Sciatic nerve (tissue), 2 donors: ENCODE measurements at regions not wholly inside any gene's neighbourhood (a gene's known extent, or its start where the extent isn't known, plus 50 kb on each side); places are given as distances from the start of the nearest gene placed in this dataset.
"Not testable (repeated sequence)": the region's sequence is repeated elsewhere in the genome, so short reads cannot be mapped to it uniquely, and the experiment has no call there.

Source experiments
- ATAC-seq: fragments of 200-7000 bp; cut with Tn5 transposase; one replicate; pipeline ENCODE4 v1.9.1; 2020; ENCODE audit warnings: mild to moderate bottlenecking, moderate library complexity
- DNase-seq: peaks from one replicate; pipeline ENCODE4 v3.0.0-alpha.2; 2020; ENCODE audit warnings: low spot score
- intact Hi-C: fragments of 100-400 bp; cut with DNase I; formaldehyde crosslinking; loops from one replicate; pipeline ENCODE4 v1.14.2; 2022
- donor health status: DM: no; HTN: no; CAD: no.
- donor health status: DM: no; HTN: no; CAD: no.

- intact Hi-C loops, result no loop called here
- DNase-seq (no peak), ATAC-seq (no peak)
These were observed 307.8 kb downstream of the BCHE start for GRCh38 chr3:165529451-165529850.

DNA sequence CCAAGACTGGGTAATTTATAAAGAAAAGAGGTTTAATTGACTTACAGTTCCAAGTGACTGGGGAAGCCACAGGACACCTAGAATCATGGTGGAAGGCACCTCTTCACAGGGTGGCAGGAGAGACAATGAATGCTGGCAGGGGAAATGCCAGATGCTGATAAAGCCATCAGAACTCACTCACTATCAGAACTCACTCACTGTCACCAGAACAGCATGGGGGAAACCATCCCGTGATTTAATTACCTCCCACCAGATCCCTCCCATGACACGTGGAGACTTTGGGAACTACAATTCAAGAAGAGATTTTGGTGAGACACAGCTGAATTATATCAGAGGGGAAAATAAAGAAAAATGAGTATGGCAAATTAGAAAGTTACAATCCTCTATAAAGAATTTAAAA is 310.9 kb downstream of the BCHE start:
- intact Hi-C loops, result no loop called here

DNA sequence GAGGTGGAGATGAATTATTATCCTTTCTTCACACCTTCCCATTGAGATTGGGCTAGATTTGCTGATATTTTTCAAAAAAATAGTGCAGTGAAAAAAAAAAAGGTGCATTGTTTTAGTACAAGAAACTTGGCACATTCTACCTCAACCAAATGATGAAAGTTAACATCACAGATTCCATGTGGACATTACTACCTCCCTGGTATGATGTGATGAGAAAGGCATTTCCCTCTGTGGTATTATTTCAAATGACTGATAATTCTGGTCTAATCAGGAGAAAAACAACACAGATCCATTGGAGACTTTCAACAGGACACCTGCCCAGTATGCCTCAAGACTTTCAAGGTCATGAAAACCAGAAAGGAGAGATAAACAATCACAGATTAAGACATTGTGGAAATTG is 313.4 kb downstream of the BCHE start:
- DNase-seq, result no peak
- ATAC-seq, result no peak
- intact Hi-C loops, result no loop called here

More for the DNA sequence above, 310.9 kb downstream of the BCHE start:
- DNase-seq (no peak), ATAC-seq (no peak)

DNA sequence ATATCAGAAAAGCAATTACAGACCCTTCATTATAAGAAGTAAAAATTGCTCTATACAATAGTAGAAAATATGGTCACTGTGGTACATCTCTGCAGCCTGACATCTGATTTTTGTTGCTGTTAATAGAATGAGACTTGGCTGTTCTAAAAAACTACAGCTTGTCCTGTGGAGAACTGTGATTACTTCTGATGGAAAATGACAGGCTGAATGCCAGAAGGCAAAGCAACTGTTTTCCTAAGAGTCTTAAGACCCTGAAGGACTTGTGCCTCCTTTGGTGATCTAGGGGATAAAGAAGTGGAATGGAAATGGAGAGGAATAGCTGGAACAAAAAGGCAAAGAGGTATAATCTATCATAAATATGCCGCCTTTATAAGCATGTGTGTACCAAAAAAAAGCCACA is 314.8 kb downstream of the BCHE start:
- no peak for ATAC-seq

DNA sequence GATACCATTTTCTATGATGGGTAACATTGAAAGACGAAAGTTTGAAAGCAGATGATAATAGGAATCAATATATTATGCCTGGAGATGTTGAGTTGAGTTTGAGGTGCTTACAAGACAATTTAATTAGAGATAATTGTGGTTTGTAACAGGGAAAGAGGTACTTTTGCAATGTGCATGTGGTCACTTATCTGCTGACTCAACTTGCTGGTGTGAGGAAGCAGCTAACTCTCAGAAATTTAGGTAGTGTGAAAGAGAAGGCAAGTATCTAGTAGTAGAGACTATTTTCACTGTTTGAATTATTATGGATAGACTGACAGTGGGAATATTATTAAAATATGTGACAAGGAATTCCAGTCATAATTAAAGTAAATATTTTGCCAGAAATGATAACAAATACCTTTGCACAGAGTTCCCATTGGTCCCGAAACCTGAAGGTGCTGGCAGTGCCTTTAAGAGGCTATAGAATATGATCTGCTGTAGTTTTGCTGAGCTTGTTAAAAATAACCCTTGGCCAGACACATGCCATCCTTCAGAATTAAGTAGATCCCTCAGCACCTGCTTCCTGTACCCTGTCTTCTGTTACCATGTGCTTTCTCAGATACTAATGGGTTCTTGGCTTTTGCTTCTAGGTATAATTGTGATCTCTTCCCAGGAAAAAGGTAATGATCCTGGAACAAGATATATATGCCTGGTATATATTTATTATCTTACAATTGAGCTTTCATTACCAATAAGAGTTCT is 315.9 kb downstream of the BCHE start:
- no peak for DNase-seq
- ATAC-seq, result no peak
- intact Hi-C loops, result no loop called here

More for the DNA sequence above, 314.8 kb downstream of the BCHE start:
- no peak for DNase-seq
- intact Hi-C loops, result no loop called here

- no peak for ATAC-seq
- intact Hi-C loops, result no loop called here
These were observed 317.5 kb downstream of the BCHE start for GRCh38 chr3:165519687-165520086.

DNA sequence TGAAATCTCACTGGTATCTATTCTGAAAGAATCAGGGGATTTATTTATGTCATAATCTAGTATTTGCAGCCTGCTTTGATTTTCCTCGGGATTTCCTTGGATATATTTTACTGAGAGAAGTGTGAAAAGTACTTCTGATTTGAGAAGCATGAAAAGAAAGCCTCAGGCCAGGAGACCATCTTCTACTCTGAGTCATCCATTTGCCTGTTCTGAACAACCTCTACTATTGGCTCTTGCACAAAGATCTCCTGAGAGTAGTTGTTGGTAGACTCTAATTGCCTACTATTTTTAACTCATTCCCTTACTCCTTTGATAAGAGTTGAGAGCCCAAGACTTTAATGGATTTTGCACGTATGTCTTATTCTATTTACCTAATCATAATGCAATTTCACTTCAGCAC is 318.9 kb downstream of the BCHE start:
- intact Hi-C loops, result no loop called here
- DNase-seq (no peak), ATAC-seq (no peak)

More at GRCh38 chr3:165519687-165520086, 317.5 kb downstream of the BCHE start:
- no peak for DNase-seq

- no peak for DNase-seq
- intact Hi-C loops, result no loop called here
- no peak for ATAC-seq
These were observed 317.8 kb upstream of the SLITRK3 start for GRCh38 chr3:165513715-165514701.

- intact Hi-C loops, result no loop called here
- no peak for DNase-seq
These were observed 311.4 kb upstream of the SLITRK3 start for GRCh38 chr3:165507576-165507975.

DNA sequence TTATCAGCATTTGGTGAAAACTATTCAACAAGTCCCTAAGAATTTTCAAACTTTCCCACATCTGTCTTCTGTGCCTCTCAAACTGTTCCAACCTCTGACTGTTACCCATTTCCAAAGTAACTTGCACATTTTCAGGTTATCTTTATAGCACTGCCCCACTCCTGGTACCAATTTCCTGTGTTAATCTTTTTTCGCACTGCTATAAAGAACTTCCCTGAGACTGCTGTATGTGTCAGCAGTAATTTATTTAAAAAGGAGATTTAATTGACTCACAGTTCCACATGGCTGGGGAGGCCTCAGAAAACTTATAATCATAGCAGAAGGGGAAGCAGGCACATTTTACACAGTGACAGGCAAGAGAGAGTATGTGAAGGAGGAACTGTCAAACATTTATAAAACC is 310.9 kb upstream of the SLITRK3 start:
- DNase-seq, result no peak
- ATAC-seq, result no peak
- intact Hi-C loops, result no loop called here

More at GRCh38 chr3:165507576-165507975, 311.4 kb upstream of the SLITRK3 start:
- ATAC-seq, result no peak

DNA sequence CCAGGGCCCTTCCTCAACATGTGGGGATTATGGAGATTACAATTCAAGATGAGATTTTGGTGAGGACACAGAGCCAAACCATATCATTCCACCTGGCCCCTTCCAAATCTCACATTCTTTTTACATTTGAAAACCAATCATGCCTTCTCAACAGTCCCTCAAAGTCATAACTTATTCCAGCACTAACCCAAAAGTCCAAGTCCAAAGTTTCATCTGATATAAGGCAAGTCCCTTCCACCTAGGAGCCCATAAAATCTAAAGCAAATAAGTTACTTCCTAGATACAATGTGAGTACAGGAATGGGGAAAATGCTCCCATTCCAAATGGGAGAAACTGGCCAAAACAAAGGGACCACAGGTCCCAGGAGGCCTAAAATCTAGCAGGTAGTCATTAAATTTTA is 309.5 kb upstream of the SLITRK3 start:
- DNase-seq, result no peak
- intact Hi-C loops, result no loop called here

GRCh38 chr3:165504554-165504953 is 308.4 kb upstream of the SLITRK3 start:
- DNase-seq, result no peak
- intact Hi-C loops, result no loop called here
- no peak for ATAC-seq

More for the DNA sequence above, 309.5 kb upstream of the SLITRK3 start:
- no peak for ATAC-seq

- no peak for ATAC-seq
- no peak for DNase-seq
- intact Hi-C loops, result no loop called here
These were observed 307.6 kb upstream of the SLITRK3 start for GRCh38 chr3:165503825-165504224.

DNA sequence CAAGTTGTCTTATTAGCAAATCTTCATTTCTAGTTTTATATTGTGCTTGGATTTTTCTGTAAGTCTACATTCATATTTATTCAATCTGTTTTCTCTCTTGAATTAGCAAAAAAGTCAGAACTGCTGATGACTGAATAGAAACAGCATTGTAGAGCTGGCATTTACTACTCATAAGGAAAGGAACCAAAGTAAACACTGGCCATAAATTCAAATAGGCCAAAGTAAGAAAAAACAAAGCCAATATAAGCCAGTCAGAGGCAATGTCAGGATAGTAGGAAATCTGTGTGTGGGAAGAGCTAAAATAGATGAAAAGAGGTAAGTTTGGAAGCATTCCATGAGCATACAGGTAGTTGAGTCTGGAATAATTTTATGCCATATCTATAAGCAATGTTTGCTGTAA is 307.2 kb upstream of the SLITRK3 start:
- intact Hi-C loops, result no loop called here
- no peak for DNase-seq
- no peak for ATAC-seq

DNA sequence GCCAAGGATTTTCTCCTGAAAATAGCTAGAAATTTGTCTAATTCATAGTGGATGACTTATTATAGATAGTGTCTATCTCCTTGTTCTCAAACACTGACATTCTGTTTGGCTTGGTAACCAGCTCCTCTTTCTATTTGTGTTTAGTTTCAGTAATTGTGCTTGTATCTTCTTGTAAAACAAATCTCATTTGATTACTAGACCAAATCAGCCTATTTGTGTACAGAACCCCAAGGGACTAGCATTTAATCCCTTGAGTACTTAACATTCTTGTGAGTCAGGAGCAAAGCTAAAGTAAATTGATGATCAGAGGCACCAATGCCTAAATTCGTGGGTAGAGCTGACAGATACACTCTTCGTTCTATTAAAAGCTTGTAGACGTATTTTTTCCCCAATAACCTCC is 306.5 kb upstream of the SLITRK3 start:
- DNase-seq, result no peak
- intact Hi-C loops, result no loop called here
- no peak for ATAC-seq

DNA sequence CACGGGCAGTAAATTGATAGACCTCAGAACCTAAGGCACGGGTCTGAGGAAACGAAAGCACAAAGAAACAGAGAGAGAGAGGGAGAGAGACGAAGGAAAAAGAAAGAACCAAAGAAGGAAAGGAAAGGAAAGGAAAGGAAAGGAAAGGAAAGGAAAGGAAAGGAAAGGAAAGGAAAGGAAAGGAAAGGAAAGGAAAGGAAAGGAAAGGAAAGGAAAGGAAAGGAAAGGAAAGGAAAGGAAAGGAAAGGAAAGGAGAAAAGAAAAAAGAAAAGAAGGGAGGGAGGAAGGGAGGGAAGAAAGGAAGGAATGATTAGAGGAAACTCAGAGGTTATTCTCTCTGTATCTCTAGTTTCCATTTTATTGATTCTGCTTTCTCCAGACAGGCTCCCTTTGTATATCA is 302.6 kb upstream of the SLITRK3 start:
- intact Hi-C loops, DNase-seq, ATAC-seq: not testable (repeated sequence)

GRCh38 chr3:165491487-165491886 is 295.3 kb upstream of the SLITRK3 start:
- intact Hi-C loops, result no loop called here
- DNase-seq, result no peak
- ATAC-seq, result no peak

GRCh38 chr3:165476399-165477060 is 280.3 kb upstream of the SLITRK3 start:
- no peak for ATAC-seq
- DNase-seq, result no peak
- intact Hi-C loops, result no loop called here

GRCh38 chr3:165466856-165467255 is 270.7 kb upstream of the SLITRK3 start:
- no peak for ATAC-seq
- intact Hi-C loops, result no loop called here
- no peak for DNase-seq

- no peak for ATAC-seq
- intact Hi-C loops, result no loop called here
- DNase-seq, result no peak
These were observed 268.6 kb upstream of the SLITRK3 start for GRCh38 chr3:165464736-165465135.
